Retinal pigment epithelial cell (primary cell): ENCODE measurements at regions not wholly inside any gene's neighbourhood (a gene's known extent, or its start where the extent isn't known, plus 50 kb on each side); places are given as distances from the start of the nearest gene placed in this dataset.

Source experiments
- DNase-seq: peaks from one replicate; pipeline ENCODE4 v3.0.0-alpha.2; 2010; ENCODE audit warnings: low read depth
- H3K4me3 ChIP-seq: 2 replicates; pipeline ENCODE4 v1.5.1; 2011; ENCODE audit warnings: mild to moderate bottlenecking, low read length, control low read depth, moderate library complexity
- TF ChIP-seq, protein P1 (sequence below): conservative IDR thresholded peaks from 2 replicates; pipeline ENCODE4 v1.5.1; 2011; ENCODE audit warnings: low read depth, low read length, control low read depth, inconsistent platforms

DNA sequence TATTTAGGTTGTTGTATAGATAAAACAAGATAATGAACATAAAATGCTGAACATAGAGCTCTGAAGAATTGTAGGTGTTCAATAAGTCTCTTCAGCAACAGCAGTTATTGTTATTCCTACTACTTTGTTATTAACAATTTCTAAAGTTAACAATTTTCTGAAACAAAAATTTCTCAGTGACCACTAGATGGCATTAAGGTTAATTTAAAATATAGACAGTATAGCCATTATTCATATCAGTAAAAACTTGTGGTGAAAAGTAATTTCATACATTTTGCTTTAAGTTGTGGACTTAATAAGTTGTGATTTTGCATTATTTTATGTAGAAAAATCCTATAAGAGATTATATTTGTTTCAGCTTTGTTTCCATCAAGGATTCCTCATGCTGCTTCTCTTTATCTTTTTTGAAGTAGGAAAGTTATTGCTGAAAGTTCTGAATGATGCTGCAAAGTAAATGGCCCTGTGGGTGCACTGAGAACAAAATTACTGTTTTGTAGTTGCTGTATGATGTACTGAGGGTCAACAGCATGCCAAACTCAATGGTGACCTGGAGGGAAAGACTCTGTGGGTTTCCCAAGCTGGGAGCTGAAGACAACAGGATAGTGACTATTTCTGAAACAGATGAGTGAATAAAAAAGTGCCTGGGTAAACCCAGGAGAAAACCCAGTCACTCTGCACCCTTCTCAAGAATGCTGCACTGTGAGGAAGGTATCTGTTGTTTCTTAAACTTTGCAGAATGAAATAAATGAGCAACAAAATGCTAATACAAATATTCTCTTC, 253.6 kb downstream of the KIF20B start:
- no peak overlapping the region for H3K4me3 ChIP-seq
- DNase-seq, result no peak
- TF ChIP-seq, protein P1, sequence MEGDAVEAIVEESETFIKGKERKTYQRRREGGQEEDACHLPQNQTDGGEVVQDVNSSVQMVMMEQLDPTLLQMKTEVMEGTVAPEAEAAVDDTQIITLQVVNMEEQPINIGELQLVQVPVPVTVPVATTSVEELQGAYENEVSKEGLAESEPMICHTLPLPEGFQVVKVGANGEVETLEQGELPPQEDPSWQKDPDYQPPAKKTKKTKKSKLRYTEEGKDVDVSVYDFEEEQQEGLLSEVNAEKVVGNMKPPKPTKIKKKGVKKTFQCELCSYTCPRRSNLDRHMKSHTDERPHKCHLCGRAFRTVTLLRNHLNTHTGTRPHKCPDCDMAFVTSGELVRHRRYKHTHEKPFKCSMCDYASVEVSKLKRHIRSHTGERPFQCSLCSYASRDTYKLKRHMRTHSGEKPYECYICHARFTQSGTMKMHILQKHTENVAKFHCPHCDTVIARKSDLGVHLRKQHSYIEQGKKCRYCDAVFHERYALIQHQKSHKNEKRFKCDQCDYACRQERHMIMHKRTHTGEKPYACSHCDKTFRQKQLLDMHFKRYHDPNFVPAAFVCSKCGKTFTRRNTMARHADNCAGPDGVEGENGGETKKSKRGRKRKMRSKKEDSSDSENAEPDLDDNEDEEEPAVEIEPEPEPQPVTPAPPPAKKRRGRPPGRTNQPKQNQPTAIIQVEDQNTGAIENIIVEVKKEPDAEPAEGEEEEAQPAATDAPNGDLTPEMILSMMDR, result no peak

DNA sequence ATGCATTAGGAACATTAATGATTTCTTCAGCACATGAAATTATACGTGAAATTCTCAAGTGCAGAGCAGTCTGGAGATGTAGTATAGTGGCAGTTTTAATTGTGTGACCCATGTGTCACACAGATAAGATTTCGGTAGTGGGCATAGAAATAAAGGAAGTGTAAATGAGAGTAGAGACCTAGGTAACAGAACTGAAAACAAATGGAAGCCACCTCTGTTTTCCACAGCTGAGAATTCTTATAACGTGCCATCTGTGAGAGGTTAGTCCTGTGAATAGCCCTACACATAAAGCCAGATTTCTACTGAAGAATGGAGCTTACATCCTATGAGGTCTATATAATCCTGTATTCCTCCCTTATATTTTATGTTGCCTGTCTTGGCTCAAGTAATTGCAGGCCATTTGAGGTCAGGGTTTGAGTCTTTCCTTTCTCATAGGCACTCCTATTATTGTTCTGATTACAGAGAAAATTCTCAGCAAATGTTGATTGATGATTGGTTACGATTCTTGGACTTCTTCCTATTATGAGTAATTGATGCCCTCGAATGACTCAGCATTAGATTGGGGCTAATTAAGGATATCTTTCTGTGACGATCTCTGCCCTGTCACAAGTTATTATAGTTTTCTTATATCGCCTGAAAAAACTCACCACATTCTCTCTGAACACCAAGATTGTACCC, 258.2 kb downstream of the KIF20B start:
- no peak overlapping the region for H3K4me3 ChIP-seq
- TF ChIP-seq, protein P1, result no peak
- peak; percentile 46 for DNase-seq

DNA sequence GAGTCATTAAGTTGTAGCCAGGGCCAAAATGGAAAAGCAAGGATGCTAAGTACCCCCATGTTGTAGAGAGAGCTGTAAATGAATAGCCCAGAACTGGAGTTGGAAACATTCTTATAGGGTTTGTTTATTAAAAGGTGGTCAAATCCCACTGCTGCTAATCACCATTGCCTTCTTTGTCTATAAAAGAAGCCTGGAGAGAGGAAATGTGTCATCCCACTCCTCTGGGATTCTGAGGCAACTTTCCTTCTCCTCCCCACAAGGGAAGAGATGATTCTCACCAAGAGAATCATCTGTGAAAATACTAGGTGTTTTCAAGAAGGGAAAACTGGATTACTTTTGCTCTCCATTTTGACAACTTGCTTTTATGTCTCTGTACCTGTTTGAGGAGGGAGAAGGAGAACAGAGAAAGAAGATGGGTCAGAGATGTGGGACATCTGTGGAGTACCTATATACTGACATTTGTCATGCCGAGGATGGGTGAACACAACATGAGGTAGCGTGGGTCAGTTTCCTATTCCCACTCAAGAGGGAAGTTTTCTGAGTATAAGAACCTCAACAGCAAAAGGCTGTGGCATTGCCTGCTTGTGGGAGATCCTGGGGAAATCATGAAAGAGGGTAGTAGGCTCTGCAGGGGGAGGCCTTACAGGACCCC, 262.2 kb downstream of the KIF20B start:
- TF ChIP-seq, protein P1, result no peak
- DNase-seq, result no peak
- H3K4me3 ChIP-seq, result no peak overlapping the region

DNA sequence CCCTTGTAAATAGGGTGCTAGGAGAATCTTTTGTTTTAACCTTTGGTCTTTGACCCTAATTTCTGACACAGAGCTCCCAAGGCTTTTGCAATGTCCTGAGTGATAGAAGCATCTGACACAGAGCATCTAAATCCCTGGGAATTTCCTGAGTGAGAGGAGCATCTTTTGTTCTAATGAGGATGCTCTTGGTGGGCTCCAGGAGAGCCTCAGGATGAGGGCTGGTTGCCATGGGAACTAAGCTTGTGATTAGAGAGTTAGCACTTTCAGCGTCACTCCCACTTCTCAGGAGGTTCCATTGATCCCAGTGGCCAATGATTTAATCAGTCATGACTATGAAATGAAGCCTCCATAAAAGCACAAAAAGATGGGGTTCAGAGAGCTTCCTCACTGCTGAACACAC, 264.8 kb downstream of the KIF20B start:
- TF ChIP-seq, protein P1, result no peak
- DNase-seq, result no peak
- H3K4me3 ChIP-seq, result no peak overlapping the region

DNA sequence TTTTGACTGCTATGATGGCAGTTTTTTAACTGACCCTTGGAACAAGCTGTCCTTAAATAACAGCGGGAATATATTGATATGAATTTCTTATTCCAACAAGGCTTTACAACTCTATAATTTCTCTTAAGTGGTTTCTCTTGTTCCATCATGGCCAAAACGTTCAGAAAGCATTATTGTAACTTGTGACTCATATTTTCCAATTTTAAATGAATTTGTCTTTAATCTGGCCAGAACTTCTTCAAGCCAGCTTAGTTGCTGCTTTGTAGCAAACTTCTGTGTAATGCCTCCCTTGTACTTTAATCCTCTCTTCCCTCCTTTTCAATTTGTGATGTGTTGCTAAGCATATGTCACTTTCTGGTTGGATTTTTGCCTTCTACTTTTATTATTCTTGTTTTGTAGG, 271.9 kb downstream of the KIF20B start:
- peak; percentile 46 for DNase-seq
- TF ChIP-seq, protein P1, result no peak
- H3K4me3 ChIP-seq, result no peak overlapping the region

DNA sequence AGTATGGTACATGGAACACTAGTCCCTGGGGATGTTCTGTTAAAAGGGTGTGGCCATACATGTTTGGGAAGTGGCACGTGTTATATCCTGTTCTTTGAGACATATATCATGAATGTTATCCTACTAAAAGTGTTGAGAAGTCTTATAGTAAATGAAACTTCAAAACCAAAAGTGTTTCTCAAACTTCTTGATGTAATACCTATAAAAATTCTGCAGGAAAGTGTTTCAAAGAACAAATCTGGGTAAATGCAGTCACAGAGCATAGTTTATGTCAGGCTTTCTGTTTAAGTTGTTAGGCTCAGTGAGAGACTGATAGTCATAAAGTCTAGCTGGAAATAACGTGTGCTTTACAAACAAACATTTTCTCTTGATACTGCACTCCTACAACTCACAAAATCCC, 273.7 kb downstream of the KIF20B start:
- no peak overlapping the region for H3K4me3 ChIP-seq
- TF ChIP-seq, protein P1, result no peak
- DNase-seq, result no peak
